ENCODE measurements at regions not wholly inside any gene's neighbourhood (a gene's known extent, or its start where the extent isn't known, plus 50 kb on each side); places are given as distances from the start of the nearest gene placed in this dataset.

GRCh38 chr2:66171530-66171929, 263.4 kb upstream of the MEIS1 start:
- no peak overlapping the region for H3K4me3 Mint-ChIP-seq (ENCODE audit: low read depth)
- H3K27me3 Mint-ChIP-seq: no peaks in the 10 kb centered on the region
- no peaks in the 10 kb centered on the region for H3K9me3 Mint-ChIP-seq (ENCODE audit: low read depth)
- TF ChIP-seq, protein P1, sequence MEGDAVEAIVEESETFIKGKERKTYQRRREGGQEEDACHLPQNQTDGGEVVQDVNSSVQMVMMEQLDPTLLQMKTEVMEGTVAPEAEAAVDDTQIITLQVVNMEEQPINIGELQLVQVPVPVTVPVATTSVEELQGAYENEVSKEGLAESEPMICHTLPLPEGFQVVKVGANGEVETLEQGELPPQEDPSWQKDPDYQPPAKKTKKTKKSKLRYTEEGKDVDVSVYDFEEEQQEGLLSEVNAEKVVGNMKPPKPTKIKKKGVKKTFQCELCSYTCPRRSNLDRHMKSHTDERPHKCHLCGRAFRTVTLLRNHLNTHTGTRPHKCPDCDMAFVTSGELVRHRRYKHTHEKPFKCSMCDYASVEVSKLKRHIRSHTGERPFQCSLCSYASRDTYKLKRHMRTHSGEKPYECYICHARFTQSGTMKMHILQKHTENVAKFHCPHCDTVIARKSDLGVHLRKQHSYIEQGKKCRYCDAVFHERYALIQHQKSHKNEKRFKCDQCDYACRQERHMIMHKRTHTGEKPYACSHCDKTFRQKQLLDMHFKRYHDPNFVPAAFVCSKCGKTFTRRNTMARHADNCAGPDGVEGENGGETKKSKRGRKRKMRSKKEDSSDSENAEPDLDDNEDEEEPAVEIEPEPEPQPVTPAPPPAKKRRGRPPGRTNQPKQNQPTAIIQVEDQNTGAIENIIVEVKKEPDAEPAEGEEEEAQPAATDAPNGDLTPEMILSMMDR (IDR thresholded peaks at IDR 0.05; ENCODE audit: unreplicated experiment): no peak
- no peak overlapping the region for H3K27ac Mint-ChIP-seq
- DNase-seq (ENCODE audit: low spot score, unreplicated experiment): no peak
- peaks cover 18% of the 10 kb centered on the region for H3K4me1 Mint-ChIP-seq (ENCODE audit: low read depth)
- no peaks in the 10 kb centered on the region for H3K36me3 Mint-ChIP-seq (ENCODE audit: insufficient read depth)

- TF ChIP-seq, protein P1 (IDR thresholded peaks at IDR 0.05; ENCODE audit: unreplicated experiment): no peak
- H3K27ac Mint-ChIP-seq: no peak overlapping the region
- no peaks in the 10 kb centered on the region for H3K36me3 Mint-ChIP-seq (ENCODE audit: insufficient read depth)
Observed at GRCh38 chr2:66170744-66171330, 264.1 kb upstream of the MEIS1 start.

DNA sequence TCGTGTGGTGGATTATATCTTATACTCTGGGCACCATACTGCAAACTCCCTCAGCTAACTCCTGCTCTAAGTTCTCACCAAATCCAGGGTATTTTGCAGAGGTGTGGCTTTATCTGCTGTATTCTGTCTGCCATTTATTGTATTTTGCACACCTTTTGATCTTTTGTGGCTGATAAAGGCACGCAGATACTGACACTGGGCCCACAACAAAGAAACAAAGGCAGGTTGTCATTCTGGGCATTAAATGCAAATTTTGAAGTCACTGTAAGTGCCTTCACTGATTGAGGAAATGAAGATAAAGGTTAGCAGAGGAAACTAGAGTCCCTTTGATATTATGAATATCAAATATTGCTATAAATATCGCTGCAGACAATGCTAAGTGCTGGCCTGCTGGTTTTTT, 265.8 kb upstream of the MEIS1 start:
- H3K27me3 Mint-ChIP-seq: no peaks in the 10 kb centered on the region
- no peaks in the 10 kb centered on the region for H3K9me3 Mint-ChIP-seq (ENCODE audit: low read depth)
- no peak overlapping the region for H3K27ac Mint-ChIP-seq
- H3K4me1 Mint-ChIP-seq (ENCODE audit: low read depth): peaks cover 17% of the 10 kb centered on the region
- DNase-seq (ENCODE audit: low spot score, unreplicated experiment): no peak
- H3K36me3 Mint-ChIP-seq (ENCODE audit: insufficient read depth): no peaks in the 10 kb centered on the region
- H3K4me3 Mint-ChIP-seq (ENCODE audit: low read depth): no peak overlapping the region
- TF ChIP-seq, protein P1 (IDR thresholded peaks at IDR 0.05; ENCODE audit: unreplicated experiment): no peak

More at GRCh38 chr2:66170744-66171330, 264.1 kb upstream of the MEIS1 start:
- no peak for DNase-seq (ENCODE audit: low spot score, unreplicated experiment)
- Mint-ChIP-seq H3K4me3 (ENCODE audit: low read depth) (no peak overlapping the region), H3K4me1 (ENCODE audit: low read depth) (peaks cover 18% of the 10 kb centered on the region), H3K9me3 (ENCODE audit: low read depth) (no peaks in the 10 kb centered on the region), H3K27me3 (no peaks in the 10 kb centered on the region)

DNA sequence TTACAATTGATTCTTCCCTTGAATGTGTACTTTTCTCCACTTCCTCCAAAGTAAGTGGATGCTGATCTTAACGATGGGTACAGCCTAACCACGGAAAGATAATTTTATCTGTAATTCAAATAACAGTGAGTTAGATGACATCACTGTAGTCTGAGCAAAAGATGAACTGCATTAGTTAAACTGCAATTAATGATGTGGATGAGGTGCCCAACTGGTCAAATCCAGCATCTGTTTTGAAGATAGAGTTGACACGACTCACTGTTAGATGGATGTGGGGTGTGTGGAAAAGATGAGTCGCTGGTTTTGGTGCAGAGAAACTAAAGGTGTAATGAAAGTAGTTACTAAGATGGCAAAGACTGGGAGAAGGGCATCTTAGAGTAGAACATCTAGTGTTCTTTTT, 270.5 kb upstream of the MEIS1 start:
- DNase-seq (ENCODE audit: low spot score, unreplicated experiment): no peak
- no peak overlapping the region for H3K27ac Mint-ChIP-seq
- peaks cover 3% of the 10 kb centered on the region for H3K9me3 Mint-ChIP-seq (ENCODE audit: low read depth)
- TF ChIP-seq, protein P1 (IDR thresholded peaks at IDR 0.05; ENCODE audit: unreplicated experiment): no peak
- H3K36me3 Mint-ChIP-seq (ENCODE audit: insufficient read depth): peaks cover 1% of the 10 kb centered on the region
- H3K4me1 Mint-ChIP-seq (ENCODE audit: low read depth): peaks cover 2% of the 10 kb centered on the region
- H3K27me3 Mint-ChIP-seq: no peaks in the 10 kb centered on the region
- H3K4me3 Mint-ChIP-seq (ENCODE audit: low read depth): no peak overlapping the region

- DNase-seq (ENCODE audit: low spot score, unreplicated experiment): no peak
- H3K36me3 Mint-ChIP-seq (ENCODE audit: insufficient read depth): peaks cover 15% of the 10 kb centered on the region
Observed at GRCh38 chr2:66156171-66156570, 278.8 kb upstream of the MEIS1 start.

More at GRCh38 chr2:66156171-66156570, 278.8 kb upstream of the MEIS1 start:
- no peaks in the 10 kb centered on the region for H3K4me1 Mint-ChIP-seq (ENCODE audit: low read depth)
- no peak overlapping the region for H3K4me3 Mint-ChIP-seq (ENCODE audit: low read depth)
- TF ChIP-seq, protein P1 (IDR thresholded peaks at IDR 0.05; ENCODE audit: unreplicated experiment): no peak
- no peaks in the 10 kb centered on the region for H3K27me3 Mint-ChIP-seq
- no peak overlapping the region for H3K27ac Mint-ChIP-seq
- peaks cover 42% of the 10 kb centered on the region for H3K9me3 Mint-ChIP-seq (ENCODE audit: low read depth)
